ENCODE measurements at regions not wholly inside any gene's neighbourhood (a gene's known extent, or its start where the extent isn't known, plus 50 kb on each side); places are given as distances from the start of the nearest gene placed in this dataset.

DNA sequence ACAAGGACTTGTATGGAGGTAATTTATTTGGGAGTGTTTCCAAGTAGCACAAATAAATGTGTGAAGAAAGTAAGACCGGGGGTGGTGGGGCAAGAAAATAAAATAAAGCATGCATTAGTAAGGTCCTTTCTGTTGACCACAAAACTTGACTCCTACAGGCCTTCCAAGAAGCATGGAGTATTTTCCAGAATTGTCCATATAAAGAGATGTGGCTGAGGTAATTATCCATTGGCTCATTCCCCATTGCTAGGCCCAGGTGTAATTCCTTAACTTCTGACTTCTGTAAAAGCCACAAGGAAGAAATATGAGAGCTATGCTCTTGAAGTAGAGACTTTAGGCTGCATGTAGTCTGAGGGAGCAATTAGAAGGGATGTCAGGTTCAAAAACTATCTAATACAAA lies 430.5 kb upstream of the PABPC4L start:
- TF ChIP-seq POLR2A (IDR thresholded peaks at IDR 0.05): no peak
- no peak for TF ChIP-seq EP300 (IDR thresholded peaks at IDR 0.05)
- no peak for TF ChIP-seq POLR2AphosphoS5 (IDR thresholded peaks at IDR 0.05)
- TF ChIP-seq, protein P1, sequence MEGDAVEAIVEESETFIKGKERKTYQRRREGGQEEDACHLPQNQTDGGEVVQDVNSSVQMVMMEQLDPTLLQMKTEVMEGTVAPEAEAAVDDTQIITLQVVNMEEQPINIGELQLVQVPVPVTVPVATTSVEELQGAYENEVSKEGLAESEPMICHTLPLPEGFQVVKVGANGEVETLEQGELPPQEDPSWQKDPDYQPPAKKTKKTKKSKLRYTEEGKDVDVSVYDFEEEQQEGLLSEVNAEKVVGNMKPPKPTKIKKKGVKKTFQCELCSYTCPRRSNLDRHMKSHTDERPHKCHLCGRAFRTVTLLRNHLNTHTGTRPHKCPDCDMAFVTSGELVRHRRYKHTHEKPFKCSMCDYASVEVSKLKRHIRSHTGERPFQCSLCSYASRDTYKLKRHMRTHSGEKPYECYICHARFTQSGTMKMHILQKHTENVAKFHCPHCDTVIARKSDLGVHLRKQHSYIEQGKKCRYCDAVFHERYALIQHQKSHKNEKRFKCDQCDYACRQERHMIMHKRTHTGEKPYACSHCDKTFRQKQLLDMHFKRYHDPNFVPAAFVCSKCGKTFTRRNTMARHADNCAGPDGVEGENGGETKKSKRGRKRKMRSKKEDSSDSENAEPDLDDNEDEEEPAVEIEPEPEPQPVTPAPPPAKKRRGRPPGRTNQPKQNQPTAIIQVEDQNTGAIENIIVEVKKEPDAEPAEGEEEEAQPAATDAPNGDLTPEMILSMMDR (IDR thresholded peaks at IDR 0.05): no peak

Data from gastroesophageal sphincter (tissue), 3 donors.